ENCODE measurements at regions not wholly inside any gene's neighbourhood (a gene's known extent, or its start where the extent isn't known, plus 50 kb on each side); places are given as distances from the start of the nearest gene placed in this dataset.

GRCh38 chr15:47486040-47486439, 231.3 kb upstream of the SEMA6D start:
- no peak for DNase-seq (ENCODE audit: low read depth in 2 of 2, low spot score in 1 of 2)

DNA sequence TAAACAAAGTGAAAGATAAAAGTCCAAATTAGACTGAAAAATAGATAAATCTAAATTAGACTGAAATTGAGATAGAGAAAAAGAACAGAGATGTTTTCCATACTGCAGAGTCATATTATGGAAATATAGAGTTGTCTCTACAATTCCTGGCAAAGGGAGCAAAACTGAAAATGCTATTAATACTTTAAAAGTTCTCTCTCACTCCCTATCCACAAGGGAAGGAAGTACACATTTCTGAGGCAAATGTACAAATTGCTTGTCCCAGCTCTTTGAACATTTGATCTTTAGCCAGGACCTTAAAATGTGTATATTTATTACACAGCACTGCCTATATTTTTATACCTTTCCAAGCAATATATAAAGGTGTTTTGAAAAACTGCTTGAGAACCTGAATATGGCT, 225.1 kb upstream of the SEMA6D start:
- DNase-seq (ENCODE audit: low read depth in 2 of 2, low spot score in 1 of 2) = no peak

DNA sequence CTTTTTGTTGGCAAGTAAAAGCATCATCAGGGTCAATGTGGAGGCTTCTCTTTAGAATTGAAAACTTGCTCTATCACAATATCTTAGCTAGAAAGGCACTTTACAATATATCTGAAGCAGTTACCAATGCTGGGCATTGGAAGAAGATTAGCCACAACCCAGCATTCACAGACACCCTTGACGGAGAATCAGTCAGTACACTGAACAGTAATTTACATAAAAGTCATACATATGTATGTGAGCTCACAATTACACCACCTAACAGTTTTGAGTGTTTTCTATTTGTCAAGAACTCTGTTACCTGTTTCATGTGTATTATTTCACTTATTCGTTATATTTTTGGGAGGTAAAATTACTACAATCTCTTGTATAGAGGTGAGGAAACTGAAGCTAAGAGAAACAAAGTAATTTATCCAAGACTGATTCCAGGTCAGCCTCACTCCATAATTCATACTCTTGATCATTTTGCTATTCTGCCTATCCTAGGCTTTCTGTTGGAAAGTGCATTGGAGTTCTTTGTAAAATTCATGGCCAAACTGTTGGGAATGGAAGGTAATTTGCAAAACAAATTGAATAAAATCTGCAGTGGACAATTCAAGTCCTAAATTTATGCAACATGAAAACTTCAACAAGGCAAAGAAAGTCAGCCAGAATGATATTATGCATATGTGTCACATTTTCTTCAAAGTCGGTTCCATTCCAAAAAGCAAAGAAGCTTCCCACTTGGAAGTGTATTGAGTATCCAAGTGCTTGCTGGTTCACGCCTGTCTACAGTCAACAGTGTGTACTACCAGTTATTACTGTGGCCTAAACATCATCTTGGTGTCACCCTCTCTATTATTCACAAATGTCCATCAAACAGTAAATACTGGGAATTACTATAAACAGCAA, 223.7 kb upstream of the SEMA6D start:
- DNase-seq (ENCODE audit: low read depth in 2 of 2, low spot score in 1 of 2) = no peak

DNA sequence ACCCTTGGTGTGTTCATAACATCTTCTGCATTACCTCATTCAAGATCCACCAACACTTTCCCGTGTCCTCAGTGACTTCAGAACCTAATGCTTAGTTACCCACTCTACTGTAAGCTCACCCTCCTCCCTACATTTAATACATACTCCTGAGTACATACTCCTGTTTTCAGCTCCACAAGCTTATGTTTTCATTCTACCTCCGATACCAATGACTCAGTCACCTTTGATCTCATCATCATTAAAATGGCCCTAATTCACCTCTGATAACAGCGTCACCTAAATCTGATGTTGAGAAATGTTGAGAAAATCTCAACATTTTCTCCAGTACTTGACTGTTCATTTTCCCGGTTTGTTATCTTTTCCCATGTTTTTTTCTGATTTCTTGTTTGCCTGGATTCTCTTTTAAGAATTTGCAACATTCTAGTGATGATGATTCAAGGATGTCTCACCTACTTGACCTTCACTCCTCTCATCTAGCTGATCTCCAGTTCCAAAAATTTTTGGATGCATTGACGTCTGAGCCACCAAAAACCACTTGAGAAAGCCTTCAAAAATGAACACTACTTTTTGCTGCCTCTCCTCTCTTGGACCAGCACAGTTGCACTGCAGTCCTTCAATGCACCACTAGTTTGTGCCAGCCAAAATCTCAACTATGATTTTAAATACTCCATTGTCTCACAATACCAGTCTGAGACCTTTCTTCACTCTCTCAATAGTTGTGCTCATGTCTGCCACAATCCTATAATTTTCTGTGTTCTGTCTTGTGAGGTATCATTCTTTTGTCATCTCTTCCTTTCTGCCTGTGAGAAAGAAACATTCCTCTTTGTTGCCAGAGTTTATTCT, 220.7 kb upstream of the SEMA6D start:
- DNase-seq (ENCODE audit: low read depth in 2 of 2, low spot score in 1 of 2) = no peak

- DNase-seq (ENCODE audit: low read depth in 2 of 2, low spot score in 1 of 2) = no peak
These were observed 216.5 kb upstream of the SEMA6D start for GRCh38 chr15:47500842-47501241.

- no peak for DNase-seq (ENCODE audit: low read depth in 2 of 2, low spot score in 1 of 2)
These were observed 215.3 kb upstream of the SEMA6D start for GRCh38 chr15:47502041-47502440.

- DNase-seq (ENCODE audit: low read depth in 2 of 2, low spot score in 1 of 2) = no peak
These were observed 213.4 kb upstream of the SEMA6D start for GRCh38 chr15:47503876-47504275.

- DNase-seq (ENCODE audit: low read depth in 2 of 2, low spot score in 1 of 2) = no peak
These were observed 212.6 kb upstream of the SEMA6D start for GRCh38 chr15:47504624-47505256.

GRCh38 chr15:47505712-47506328, 211.5 kb upstream of the SEMA6D start:
- no peak for DNase-seq (ENCODE audit: low read depth in 2 of 2, low spot score in 1 of 2)

GRCh38 chr15:47506329-47507100, 210.8 kb upstream of the SEMA6D start:
- no peak for DNase-seq (ENCODE audit: low read depth in 2 of 2, low spot score in 1 of 2)

DNA sequence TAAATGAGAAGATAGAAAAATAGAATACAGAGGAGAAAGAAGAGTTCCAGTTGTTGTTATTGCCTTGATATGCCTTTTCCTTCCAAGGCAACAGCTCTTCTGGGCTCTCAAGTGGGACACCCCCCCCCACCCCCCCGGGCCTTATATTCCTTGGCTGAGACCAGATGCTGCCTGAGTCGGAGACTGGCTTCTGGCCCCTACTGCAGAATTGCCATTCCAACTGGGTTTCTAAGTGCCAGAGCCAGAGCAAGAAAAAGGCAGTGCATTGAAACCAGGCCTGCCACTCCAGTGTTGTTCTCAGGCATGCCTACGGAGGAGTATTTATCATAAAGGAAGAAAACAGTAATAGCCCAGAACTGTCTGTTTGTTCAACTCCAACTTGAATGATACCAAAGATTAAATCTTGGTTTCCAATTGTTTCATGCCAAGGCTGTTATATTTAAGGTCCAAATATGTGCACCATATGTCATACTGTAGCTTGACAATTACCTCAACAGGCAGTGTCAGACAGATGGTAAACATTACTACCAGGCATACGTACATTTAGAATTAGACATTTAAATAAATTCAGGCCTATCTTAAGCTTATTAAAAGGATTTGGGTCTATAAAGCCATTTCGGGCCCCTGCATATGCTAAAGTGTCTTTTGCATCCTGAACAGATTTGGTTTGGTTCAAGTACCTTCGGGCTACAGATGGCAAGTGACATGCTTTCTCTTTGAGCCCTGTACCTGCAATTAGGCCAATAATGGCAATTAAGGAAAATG, 209.9 kb upstream of the SEMA6D start:
- no peak for DNase-seq (ENCODE audit: low read depth in 2 of 2, low spot score in 1 of 2)

GRCh38 chr15:47511261-47511660, 206.0 kb upstream of the SEMA6D start:
- DNase-seq (ENCODE audit: low read depth in 2 of 2, low spot score in 1 of 2) = no peak

DNA sequence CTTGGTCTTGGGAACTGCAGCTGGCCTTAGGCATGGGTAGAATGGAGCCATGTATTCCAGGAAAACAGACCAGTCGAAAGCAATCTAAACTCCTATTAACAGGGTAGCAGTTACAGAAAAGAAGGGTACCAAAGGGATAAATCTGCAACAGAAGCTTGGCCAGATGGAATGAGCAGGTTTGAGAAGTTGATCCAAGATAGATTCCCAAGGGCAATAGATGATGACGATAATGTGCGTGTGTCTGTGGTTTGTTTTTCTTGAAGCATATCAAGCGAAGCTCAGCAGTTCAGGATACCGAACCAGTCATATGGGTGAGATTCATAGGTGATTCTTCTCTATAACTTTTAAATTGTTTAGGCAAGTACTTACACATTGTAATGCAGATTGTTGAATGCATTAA, 203.8 kb upstream of the SEMA6D start:
- no peak for DNase-seq (ENCODE audit: low read depth in 2 of 2, low spot score in 1 of 2)

DNA sequence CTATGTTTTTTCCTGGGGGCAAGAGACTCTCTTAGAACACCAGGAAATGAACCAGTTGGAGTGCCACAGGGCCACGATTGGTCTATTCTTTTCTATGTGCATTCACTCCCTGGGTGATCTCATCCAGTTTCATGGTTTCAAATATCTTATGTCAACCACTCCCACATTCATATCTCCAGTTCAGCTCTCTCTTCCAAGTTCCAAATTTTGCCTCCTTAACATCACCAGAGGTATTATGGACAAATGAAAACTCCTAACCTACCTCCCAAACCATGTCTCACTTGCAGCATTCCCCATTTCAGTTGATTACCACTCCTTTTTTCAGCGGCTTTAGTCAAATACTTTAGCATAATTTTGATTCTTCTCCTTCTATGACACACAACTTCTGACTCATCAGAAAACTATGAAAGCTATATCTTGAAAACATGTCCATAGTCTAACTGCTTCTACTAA, 203.1 kb upstream of the SEMA6D start:
- DNase-seq (ENCODE audit: low read depth in 2 of 2, low spot score in 1 of 2) = no peak

GRCh38 chr15:47516558-47516957, 200.7 kb upstream of the SEMA6D start:
- no peak for DNase-seq (ENCODE audit: low read depth in 2 of 2, low spot score in 1 of 2)

DNA sequence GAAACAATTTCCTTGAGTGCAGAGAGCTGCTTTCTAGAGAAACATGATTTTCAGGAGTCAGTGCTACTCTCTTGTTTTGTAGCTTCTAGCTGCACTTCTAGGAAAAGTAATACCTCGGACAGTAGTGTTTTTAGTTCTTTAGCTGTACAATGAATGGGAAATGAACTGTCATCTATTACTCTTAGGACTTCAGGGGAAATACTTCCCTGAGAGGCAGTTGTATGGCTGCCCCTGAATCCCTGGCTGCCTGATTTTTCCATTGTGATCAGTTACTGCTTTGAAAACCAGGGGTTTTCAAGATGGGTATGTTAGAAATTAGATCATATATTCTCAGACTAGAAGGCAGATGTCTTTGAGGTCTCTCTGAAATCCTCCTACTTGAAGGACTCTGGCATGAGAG, 200.3 kb upstream of the SEMA6D start:
- DNase-seq (ENCODE audit: low read depth in 2 of 2, low spot score in 1 of 2) = no peak

- no peak for DNase-seq (ENCODE audit: low read depth in 2 of 2, low spot score in 1 of 2)
These were observed 199.6 kb upstream of the SEMA6D start for GRCh38 chr15:47517737-47518136.

GRCh38 chr15:47523681-47524475, 193.4 kb upstream of the SEMA6D start:
- DNase-seq (ENCODE audit: low read depth in 2 of 2, low spot score in 1 of 2) = no peak

DNA sequence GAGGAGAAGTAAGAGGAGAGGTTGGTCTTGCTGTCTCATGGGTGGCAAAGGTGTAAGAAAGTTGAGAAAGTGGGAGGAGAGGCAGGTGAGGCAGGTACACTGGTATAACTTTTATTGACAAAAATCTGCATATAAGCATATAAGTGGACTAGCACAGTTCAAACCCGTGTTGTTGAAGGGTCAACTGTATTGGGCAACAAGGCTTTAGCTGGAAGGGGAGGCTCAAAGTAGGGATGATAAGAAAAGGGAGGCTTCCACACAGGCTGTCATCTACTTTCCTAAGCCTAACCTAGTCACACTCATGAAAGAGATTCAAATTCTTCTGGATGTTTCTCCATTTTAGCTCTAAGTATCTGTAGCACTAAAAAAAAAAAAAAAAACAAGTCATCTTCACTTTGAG, 188.1 kb upstream of the SEMA6D start:
- no peak for DNase-seq (ENCODE audit: low read depth in 2 of 2, low spot score in 1 of 2)
